H1 (cell line): ENCODE measurements at regions not wholly inside any gene's neighbourhood (a gene's known extent, or its start where the extent isn't known, plus 50 kb on each side); places are given as distances from the start of the nearest gene placed in this dataset.

Experiments
- CTCF ChIA-PET: fragments of 300-600 bp; sonication (Branson Sonifier 250); formaldehyde crosslinking; loops from one replicate; lab custom pipeline; 2021; ENCODE audit not compliant: partially characterized antibody; lab: Charles Lee
- POLR2A ChIA-PET: fragments of 300-600 bp; sonication (Branson Sonifier 250); formaldehyde crosslinking; loops from one replicate; lab custom pipeline; 2021; ENCODE audit warnings: inconsistent platforms; ENCODE audit not compliant: partially characterized antibody; lab: Charles Lee
- DNase-seq, 2 experiments: peaks; one replicate each; pipeline versions ENCODE4 v3.0.0 to v3.0.0-alpha.2; 2010 to 2022; ENCODE audit warnings: low spot score in 2 of 2, low read depth in 1 of 2, mixed read lengths in 1 of 2
- FAIRE-seq: peaks from 2 replicates; lab custom pipeline; 2011; peaks lifted over from hg19 to GRCh38; lab: Jason Lieb, UNC
- H2AFZ ChIP-seq: 2 replicates; pipeline ENCODE4 v1.8.1; 2012; ENCODE audit warnings: low read length, inconsistent platforms
- H2AK5ac ChIP-seq: 2 replicates; pipeline ENCODE4 v1.6.1; 2013; ENCODE audit warnings: low read depth, low read length
- H2BK120ac ChIP-seq: replicated peaks from 2 replicates; pipeline ENCODE3; 2013; ENCODE audit warnings: low read depth, low read length, inconsistent platforms
- H2BK12ac ChIP-seq: 2 replicates; pipeline ENCODE4 v1.6.1; 2013; ENCODE audit warnings: low read depth, low read length
- H2BK15ac ChIP-seq: 2 replicates; pipeline ENCODE4 v1.6.1; 2013; ENCODE audit warnings: low read length
- H2BK20ac ChIP-seq: 2 replicates; pipeline ENCODE4 v1.6.1; 2013; ENCODE audit warnings: low read length
- H2BK5ac ChIP-seq: 2 replicates; pipeline ENCODE4 v1.6.1; 2013; ENCODE audit warnings: low read depth, low read length
- H3K14ac ChIP-seq: 2 replicates; pipeline ENCODE4 v1.6.1; 2013; ENCODE audit warnings: inconsistent platforms; ENCODE audit not compliant: insufficient read length
- H3K18ac ChIP-seq: 2 replicates; pipeline ENCODE4 v1.6.1; 2013; ENCODE audit warnings: low read length; ENCODE audit errors: extremely low read depth
- H3K23ac ChIP-seq: 2 replicates; pipeline ENCODE4 v1.6.1; 2013; ENCODE audit warnings: inconsistent platforms; ENCODE audit not compliant: insufficient read length
- H3K23me2 ChIP-seq: 2 replicates; pipeline ENCODE4 v1.6.1; 2013; ENCODE audit warnings: low read depth, low read length
- H3K27ac ChIP-seq: 2 replicates; pipeline ENCODE4 v1.6.1; 2011; ENCODE audit warnings: low read depth, low read length, inconsistent platforms
- H3K27me3 ChIP-seq, 4 experiments: replicated peaks in 1 of 4; 1 replicate in 1 of 4; 2 replicates in 3 of 4; pipeline versions ENCODE4 v1.6.1 to v1.8.1; 2011 to 2013; ENCODE audit warnings: low read length in 3 of 4, mild to moderate bottlenecking in 3 of 4, inconsistent platforms in 2 of 4, mixed read lengths in 2 of 4, moderate library complexity in 1 of 4; ENCODE audit not compliant: control insufficient read depth in 3 of 4, insufficient read depth in 3 of 4; ENCODE audit errors: extremely low read depth in 1 of 4
- H3K36me3 ChIP-seq, 4 experiments: 2 replicates each; pipeline versions ENCODE4 v1.6.1 to v1.8.1; 2011 to 2013; ENCODE audit warnings: mild to moderate bottlenecking in 4 of 4, low read length in 3 of 4, moderate library complexity in 2 of 4, control low read depth in 1 of 4, inconsistent platforms in 1 of 4; ENCODE audit not compliant: insufficient read depth in 4 of 4, control insufficient read depth in 2 of 4
- H3K4ac ChIP-seq: replicated peaks from 2 replicates; pipeline ENCODE3; 2013; ENCODE audit warnings: low read length, low read depth, mixed read lengths, inconsistent platforms; ENCODE audit not compliant: insufficient read length
- H3K4me1 ChIP-seq, 4 experiments: replicated peaks in 1 of 4; 1 replicate in 1 of 4; 2 replicates in 3 of 4; pipeline versions ENCODE4 v1.6.1 to v1.8.1; 2011 to 2013; ENCODE audit warnings: low read length in 3 of 4, inconsistent platforms in 2 of 4, mixed read lengths in 1 of 4; ENCODE audit not compliant: insufficient read depth in 4 of 4, control insufficient read depth in 3 of 4
- H3K4me2 ChIP-seq, 2 experiments: 2 replicates each; pipeline versions ENCODE4 v1.6.1 to v1.8.1; 2011 to 2013; ENCODE audit warnings: low read depth in 2 of 2, low read length in 2 of 2, control low read depth in 1 of 2, inconsistent platforms in 1 of 2, mild to moderate bottlenecking in 1 of 2; ENCODE audit not compliant: insufficient read depth in 1 of 2
- H3K4me3 ChIP-seq, 4 experiments: fragments of 200-600, 300-600 bp in 1 of 4; sonication (generic), shearing (Covaris generic), sonication (Bioruptor Twin) in 1 of 4; 2 replicates each; pipeline versions ENCODE4 v1.5.1 to v1.8.1; 2011 to 2016; ENCODE audit warnings: low read length in 4 of 4, low read depth in 3 of 4, control low read depth in 2 of 4, inconsistent platforms in 2 of 4, mild to moderate bottlenecking in 2 of 4, mixed read lengths in 1 of 4, moderate library complexity in 1 of 4; ENCODE audit not compliant: insufficient read depth in 2 of 4; ENCODE audit errors: extremely low read depth in 1 of 4
- H3K56ac ChIP-seq: replicated peaks from 2 replicates; pipeline ENCODE3; 2013; ENCODE audit warnings: low read depth, mild to moderate bottlenecking, mixed read lengths, low read length, inconsistent platforms; ENCODE audit not compliant: insufficient read length
- H3K79me1 ChIP-seq: 2 replicates; pipeline ENCODE4 v1.6.1; 2013; ENCODE audit warnings: low read depth, low read length, control low read depth
- H3K79me2 ChIP-seq, 2 experiments: 2 replicates each; pipeline versions ENCODE4 v1.6.1 to v1.8.1; 2012 to 2013; ENCODE audit warnings: low read length in 2 of 2, mild to moderate bottlenecking in 2 of 2, inconsistent platforms in 1 of 2; ENCODE audit not compliant: insufficient read depth in 2 of 2, control insufficient read depth in 1 of 2
- H3K9ac ChIP-seq, 4 experiments: replicated peaks in 1 of 4; 1 replicate in 1 of 4; 2 replicates in 3 of 4; pipeline versions ENCODE4 v1.6.1 to v1.8.1; 2011 to 2013; ENCODE audit warnings: low read depth in 3 of 4, low read length in 3 of 4, control low read depth in 2 of 4, mild to moderate bottlenecking in 2 of 4, moderate library complexity in 2 of 4, inconsistent platforms in 1 of 4; ENCODE audit errors: extremely low read depth in 1 of 4
- H3K9me3 ChIP-seq, 2 experiments: 2 replicates each; pipeline versions ENCODE4 v1.6.1 to v1.8.1; 2012 to 2013; ENCODE audit warnings: mild to moderate bottlenecking in 2 of 2, moderate library complexity in 2 of 2, control low read depth in 1 of 2, inconsistent platforms in 1 of 2, low read depth in 1 of 2, low read length in 1 of 2, mixed read lengths in 1 of 2; ENCODE audit not compliant: insufficient read depth in 2 of 2
- H4K20me1 ChIP-seq, 2 experiments: replicated peaks in 1 of 2; 2 replicates each; pipeline versions ENCODE3 to v1.8.1; 2011 to 2013; ENCODE audit warnings: inconsistent platforms in 2 of 2, low read length in 2 of 2, mild to moderate bottlenecking in 1 of 2; ENCODE audit not compliant: insufficient read depth in 2 of 2, control insufficient read depth in 1 of 2
- H4K5ac ChIP-seq: 2 replicates; pipeline ENCODE4 v1.6.1; 2013; ENCODE audit warnings: low read length, low read depth, mixed read lengths, inconsistent platforms; ENCODE audit not compliant: insufficient read length
- H4K8ac ChIP-seq: 2 replicates; pipeline ENCODE4 v1.8.0; 2013; ENCODE audit warnings: mild to moderate bottlenecking, moderate library complexity, low read length, inconsistent platforms; ENCODE audit not compliant: insufficient read depth; ENCODE audit errors: extremely low read depth
- H4K91ac ChIP-seq: replicated peaks from 2 replicates; pipeline ENCODE3; 2013; ENCODE audit warnings: low read length, mixed read lengths, inconsistent platforms; ENCODE audit not compliant: insufficient read length
- CREB1 ChIP-seq: IDR thresholded peaks from 2 replicates; pipeline ENCODE4 v1.6.1; 2012; ENCODE audit warnings: inconsistent platforms
- TEAD4 ChIP-seq: IDR thresholded peaks from 2 replicates; pipeline ENCODE4 v1.6.1; 2012; ENCODE audit warnings: low read depth, low read length, inconsistent platforms, mixed read lengths
- WGBS, 2 experiments: shearing (Covaris generic) in 1 of 2; methylation state at CpG; one replicate each; pipeline versions ENCODE4 v1.1.6 to v1.1.7; 2013 to 2015; ENCODE audit warnings: low lambda C conversion rate in 2 of 2, mixed read lengths in 2 of 2, inconsistent platforms in 1 of 2, low coverage in 1 of 2, missing lambda C conversion rate in 1 of 2; ENCODE audit not compliant: insufficient replicate concordance in 2 of 2, insufficient coverage in 1 of 2, insufficient read length in 1 of 2; ENCODE audit errors: extremely low coverage in 1 of 2, missing lambda C conversion rate in 1 of 2; 5-methylcytosine and 5-hydroxymethylcytosine counted together

- WGBS, 2 experiments = 86% methylated on average over 7 of the region's 7 CpGs; no CpG with 5 or more reads in 1 of the 2 experiments
- H4K8ac ChIP-seq = no peak overlapping the region
- no peak overlapping the region for H2BK12ac ChIP-seq
- no peak overlapping the region for H4K91ac ChIP-seq
- no peak overlapping the region for H2BK5ac ChIP-seq
- no peak overlapping the region for H3K4me3 ChIP-seq
- no peaks in the 10 kb centered on the region for H3K23me2 ChIP-seq
- no peak overlapping the region for H2BK15ac ChIP-seq
- H3K36me3 ChIP-seq = no peaks in the 10 kb centered on the region
- no peak overlapping the region for H2AFZ ChIP-seq
- no peak overlapping the region for H3K9ac ChIP-seq
- H4K20me1 ChIP-seq = no peaks in the 10 kb centered on the region
- no peak overlapping the region for H3K27ac ChIP-seq
- ChIA-PET CTCF (interaction anchor here (0.5 to 1.1 kb wide), 2 partner anchors 9 to 17 kb away, joined by 3 to 4 read pairs; no protein-coding TSS in a partner anchor), POLR2A (no interaction called here)
- DNase-seq (no peak), FAIRE-seq (no peak)
- no peak overlapping the region for H4K5ac ChIP-seq
- H3K14ac ChIP-seq = no peak overlapping the region
- H3K23ac ChIP-seq = no peak overlapping the region
- H3K4ac ChIP-seq = no peak overlapping the region
- H3K56ac ChIP-seq = no peak overlapping the region
- no peak overlapping the region for H3K18ac ChIP-seq
- no peak overlapping the region for H2AK5ac ChIP-seq
- TF ChIP-seq TEAD4 (no peak), CREB1 (no peak)
- no peaks in the 10 kb centered on the region for H3K9me3 ChIP-seq
- no peak overlapping the region for H2BK20ac ChIP-seq
- H3K79me2 ChIP-seq = no peaks in the 10 kb centered on the region
- no peak overlapping the region for H2BK120ac ChIP-seq
- H3K4me2 ChIP-seq = no peak overlapping the region
- no peaks in the 10 kb centered on the region for H3K4me1 ChIP-seq
- no peaks in the 10 kb centered on the region for H3K27me3 ChIP-seq
- no peaks in the 10 kb centered on the region for H3K79me1 ChIP-seq
Measured at GRCh38 chr4:176584031-176584606, 208.6 kb downstream of the VEGFC start.
